ENCODE measurements at regions not wholly inside any gene's neighbourhood (a gene's known extent, or its start where the extent isn't known, plus 50 kb on each side); places are given as distances from the start of the nearest gene placed in this dataset.

DNA sequence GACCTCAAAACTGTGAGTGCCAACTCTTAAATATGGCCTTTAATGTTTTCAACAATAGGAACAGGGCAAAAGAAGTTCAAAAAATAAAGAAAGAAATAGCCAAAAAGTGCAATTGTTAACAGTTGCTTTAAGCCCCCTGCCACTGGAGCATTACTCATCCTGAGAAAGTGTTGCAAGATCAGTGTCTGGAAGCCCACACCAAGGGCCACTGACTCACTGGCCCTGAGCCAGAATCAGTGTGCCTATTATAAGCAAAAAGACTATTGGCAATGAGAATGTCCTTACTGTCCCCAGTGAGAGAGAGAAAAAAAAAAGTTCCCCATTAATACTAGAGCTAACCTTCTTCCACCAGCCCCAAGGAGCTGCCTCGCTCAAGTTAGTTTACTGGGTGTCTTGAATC, 480.1 kb upstream of the ZNF385D start:
- Histone ChIP-seq H3K27me3 (ENCODE audit: low read length) (no peaks in the 10 kb centered on the region), H3K4me3 (ENCODE audit: low read length) (no peak overlapping the region), H3K79me2 (ENCODE audit: low read length) (no peaks in the 10 kb centered on the region), H4K20me1 (ENCODE audit: low read length) (no peaks in the 10 kb centered on the region), H2AFZ (ENCODE audit: low read length) (no peak overlapping the region), H3K27ac (ENCODE audit: low read length) (no peak overlapping the region), H3K4me2 (ENCODE audit: low read length) (no peak overlapping the region), H3K36me3 (ENCODE audit: low read depth, low read length) (no peaks in the 10 kb centered on the region), H3K4me1 (ENCODE audit: insufficient read depth, low read length) (no peaks in the 10 kb centered on the region), H3F3A (ENCODE audit: low read length, unreplicated experiment) (no peaks in the 10 kb centered on the region), H3K9ac (ENCODE audit: low read length) (no peak overlapping the region), H3K9me3 (ENCODE audit: low read length) (no peaks in the 10 kb centered on the region), H3K9me2 (replicated peaks; ENCODE audit: low read length) (peaks cover 4% of the 10 kb centered on the region; the same call in 1 of the 2 replicates)
- no TSS peak for BruUV-seq (replicated peaks)
- TF ChIP-seq EZH2phosphoT487 (IDR thresholded peaks at IDR 0.05; ENCODE audit: borderline replicate concordance, low read length) (no peak), EZH2 (IDR thresholded peaks at IDR 0.05; ENCODE audit: low read length, unreplicated experiment) (no peak)
- TF ChIP-seq, protein P1, sequence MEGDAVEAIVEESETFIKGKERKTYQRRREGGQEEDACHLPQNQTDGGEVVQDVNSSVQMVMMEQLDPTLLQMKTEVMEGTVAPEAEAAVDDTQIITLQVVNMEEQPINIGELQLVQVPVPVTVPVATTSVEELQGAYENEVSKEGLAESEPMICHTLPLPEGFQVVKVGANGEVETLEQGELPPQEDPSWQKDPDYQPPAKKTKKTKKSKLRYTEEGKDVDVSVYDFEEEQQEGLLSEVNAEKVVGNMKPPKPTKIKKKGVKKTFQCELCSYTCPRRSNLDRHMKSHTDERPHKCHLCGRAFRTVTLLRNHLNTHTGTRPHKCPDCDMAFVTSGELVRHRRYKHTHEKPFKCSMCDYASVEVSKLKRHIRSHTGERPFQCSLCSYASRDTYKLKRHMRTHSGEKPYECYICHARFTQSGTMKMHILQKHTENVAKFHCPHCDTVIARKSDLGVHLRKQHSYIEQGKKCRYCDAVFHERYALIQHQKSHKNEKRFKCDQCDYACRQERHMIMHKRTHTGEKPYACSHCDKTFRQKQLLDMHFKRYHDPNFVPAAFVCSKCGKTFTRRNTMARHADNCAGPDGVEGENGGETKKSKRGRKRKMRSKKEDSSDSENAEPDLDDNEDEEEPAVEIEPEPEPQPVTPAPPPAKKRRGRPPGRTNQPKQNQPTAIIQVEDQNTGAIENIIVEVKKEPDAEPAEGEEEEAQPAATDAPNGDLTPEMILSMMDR (conservative IDR thresholded peaks at IDR 0.05; ENCODE audit: low read depth, low read length), result no peak
- DNase-seq (peak; percentile 19), ATAC-seq (no peak)
- CTCF ChIA-PET, result no interaction called here
- POLR2A ChIA-PET (ENCODE audit: unreplicated experiment), result no interaction called here
- intact Hi-C loops (cut with micrococcal nuclease), result no loop called here

DNA sequence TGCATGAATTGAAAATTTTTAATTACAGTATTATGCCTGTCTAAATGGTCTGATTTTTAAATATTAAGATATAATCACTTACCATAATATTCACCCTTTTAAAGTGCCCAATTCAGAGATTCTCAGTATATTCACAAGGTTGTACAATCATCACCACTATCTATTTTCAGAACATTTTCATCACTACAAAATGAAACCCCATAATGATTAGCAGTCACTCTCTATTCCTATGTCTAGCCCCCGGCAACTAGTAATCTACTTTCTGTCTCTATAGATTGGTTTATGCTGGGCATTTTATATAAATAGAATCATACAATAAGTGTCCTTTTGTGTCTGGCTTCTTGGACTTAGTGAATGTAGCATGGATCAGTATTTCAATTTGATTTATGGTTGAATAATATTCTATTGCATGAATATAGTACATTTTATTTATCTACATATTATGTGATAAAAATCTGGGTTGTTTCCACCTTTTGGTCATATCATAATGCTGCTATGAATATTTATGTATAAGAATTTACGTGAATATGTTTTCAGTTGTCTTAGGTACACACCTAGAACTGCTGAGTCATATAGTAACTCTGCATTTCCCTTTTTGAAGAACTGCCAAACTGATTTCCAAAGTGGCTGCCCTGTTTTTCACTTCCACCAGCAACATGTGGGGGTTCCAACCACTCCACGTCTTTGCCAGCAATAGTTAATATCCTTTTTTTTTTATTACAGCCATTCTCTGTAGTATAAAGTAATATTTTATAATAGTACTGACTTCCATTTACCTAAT, 485.7 kb upstream of the ZNF385D start:
- H3K36me3 ChIP-seq (ENCODE audit: low read depth, low read length), result no peaks in the 10 kb centered on the region
- peak; percentile 58 for DNase-seq
- H3K4me3 ChIP-seq (ENCODE audit: low read length), result no peak overlapping the region
- H3K27me3 ChIP-seq (ENCODE audit: low read length), result no peaks in the 10 kb centered on the region
- H3K9me2 ChIP-seq (replicated peaks; ENCODE audit: low read length), result no peaks in the 10 kb centered on the region
- no peak for TF ChIP-seq EZH2 (IDR thresholded peaks at IDR 0.05; ENCODE audit: low read length, unreplicated experiment)
- no peak for TF ChIP-seq EZH2phosphoT487 (IDR thresholded peaks at IDR 0.05; ENCODE audit: borderline replicate concordance, low read length)
- TF ChIP-seq, protein P1 (conservative IDR thresholded peaks at IDR 0.05; ENCODE audit: low read depth, low read length), result no peak
- ChIA-PET CTCF (no interaction called here), POLR2A (ENCODE audit: unreplicated experiment) (no interaction called here)
- H3F3A ChIP-seq (ENCODE audit: low read length, unreplicated experiment), result no peaks in the 10 kb centered on the region
- H3K9me3 ChIP-seq (ENCODE audit: low read length), result no peaks in the 10 kb centered on the region
- peak; percentile 88 for ATAC-seq
- no peaks in the 10 kb centered on the region for H4K20me1 ChIP-seq (ENCODE audit: low read length)
- H3K4me2 ChIP-seq (ENCODE audit: low read length), result peak overlapping the region; percentile 23; the same call in 1 of the 2 replicates
- H3K4me1 ChIP-seq (ENCODE audit: insufficient read depth, low read length), result peaks cover 8% of the 10 kb centered on the region
- H3K9ac ChIP-seq (ENCODE audit: low read length), result no peak overlapping the region
- no peak overlapping the region for H3K27ac ChIP-seq (ENCODE audit: low read length)
- 0 out of 2 replicates have a peak overlapping the region, but pooled peaks have one; percentile 13 for H2AFZ ChIP-seq (ENCODE audit: low read length)
- H3K79me2 ChIP-seq (ENCODE audit: low read length), result no peaks in the 10 kb centered on the region
- intact Hi-C loops (cut with micrococcal nuclease), result loop anchor here (2.0 kb wide), 1 partner anchor 14 kb away; no protein-coding TSS in a partner anchor
- no TSS peak for BruUV-seq (replicated peaks)

DNA sequence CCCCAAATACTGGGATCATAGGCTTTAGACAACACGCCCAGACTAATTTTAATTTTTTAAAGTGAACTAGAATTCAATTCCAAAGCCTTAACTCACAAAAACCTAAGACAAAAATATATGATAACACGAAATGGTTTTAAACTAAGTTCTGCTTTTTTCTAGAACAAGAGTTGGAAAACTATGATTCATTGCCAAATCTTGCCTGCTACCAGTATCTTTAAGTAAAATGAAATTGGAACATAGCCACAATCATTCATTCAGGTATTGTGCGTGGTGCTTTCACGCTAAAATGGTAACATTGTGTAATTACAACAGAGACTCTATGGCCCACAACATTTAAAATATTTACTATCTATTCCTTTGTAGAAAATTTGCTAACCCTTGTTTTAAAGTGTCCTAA, 488.0 kb upstream of the ZNF385D start:
- no peak overlapping the region for H3K4me2 ChIP-seq (ENCODE audit: low read length)
- H3K4me1 ChIP-seq (ENCODE audit: insufficient read depth, low read length), result peaks cover 8% of the 10 kb centered on the region
- no peak overlapping the region for H3K4me3 ChIP-seq (ENCODE audit: low read length)
- ATAC-seq, result no peak
- no peaks in the 10 kb centered on the region for H3F3A ChIP-seq (ENCODE audit: low read length, unreplicated experiment)
- ChIA-PET CTCF (no interaction called here), POLR2A (ENCODE audit: unreplicated experiment) (no interaction called here)
- no TSS peak for BruUV-seq (replicated peaks)
- intact Hi-C loops (cut with micrococcal nuclease), result no loop called here
- no peaks in the 10 kb centered on the region for H3K9me3 ChIP-seq (ENCODE audit: low read length)
- no peaks in the 10 kb centered on the region for H3K27me3 ChIP-seq (ENCODE audit: low read length)
- H2AFZ ChIP-seq (ENCODE audit: low read length), result no peak overlapping the region
- no peak for TF ChIP-seq EZH2 (IDR thresholded peaks at IDR 0.05; ENCODE audit: low read length, unreplicated experiment)
- TF ChIP-seq, protein P1 (conservative IDR thresholded peaks at IDR 0.05; ENCODE audit: low read depth, low read length), result no peak
- no peak for TF ChIP-seq EZH2phosphoT487 (IDR thresholded peaks at IDR 0.05; ENCODE audit: borderline replicate concordance, low read length)
- no peak for DNase-seq
- H3K9ac ChIP-seq (ENCODE audit: low read length), result no peak overlapping the region
- no peaks in the 10 kb centered on the region for H3K9me2 ChIP-seq (replicated peaks; ENCODE audit: low read length)
- no peaks in the 10 kb centered on the region for H4K20me1 ChIP-seq (ENCODE audit: low read length)
- no peaks in the 10 kb centered on the region for H3K36me3 ChIP-seq (ENCODE audit: low read depth, low read length)
- H3K27ac ChIP-seq (ENCODE audit: low read length), result no peak overlapping the region
- no peaks in the 10 kb centered on the region for H3K79me2 ChIP-seq (ENCODE audit: low read length)
